PC-3 (cell line): ENCODE measurements at regions not wholly inside any gene's neighbourhood (a gene's known extent, or its start where the extent isn't known, plus 50 kb on each side); places are given as distances from the start of the nearest gene placed in this dataset.

Experiments
- EZH2 ChIP-seq: fragments of 300-600 bp; sonication (generic); IDR thresholded peaks from one replicate; pipeline ENCODE4 v1.6.1; 2017; ENCODE audit warnings: antibody characterized with exemption, mild to moderate bottlenecking, low read length; ENCODE audit not compliant: unreplicated experiment
- TF ChIP-seq, protein P1 (sequence below): fragments of 300-600 bp; sonication (generic); conservative IDR thresholded peaks from 2 replicates; pipeline ENCODE4 v1.5.1; 2017; ENCODE audit warnings: antibody characterized with exemption, low read depth, mild to moderate bottlenecking, low read length

DNA sequence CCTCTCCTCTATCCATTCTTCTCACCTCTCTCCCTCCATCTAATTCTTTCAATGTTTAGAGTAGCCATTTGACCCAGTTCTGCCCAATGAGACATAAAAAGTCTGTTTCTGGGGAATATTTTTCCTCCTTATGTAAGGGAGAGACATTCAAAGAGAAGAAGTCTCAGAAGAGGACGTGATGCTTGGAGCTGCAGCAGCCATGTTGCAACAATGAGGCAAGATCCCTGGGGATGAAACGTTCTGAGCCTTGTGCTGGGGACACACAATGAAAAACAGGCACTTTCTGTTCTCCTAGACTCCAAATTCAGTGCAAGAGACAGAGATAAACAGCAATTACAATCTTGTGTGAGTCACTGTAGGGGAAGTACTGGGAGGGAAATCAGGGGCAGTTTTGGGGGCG, 130.8 kb downstream of the FOXL1 start:
- TF ChIP-seq, protein P1, sequence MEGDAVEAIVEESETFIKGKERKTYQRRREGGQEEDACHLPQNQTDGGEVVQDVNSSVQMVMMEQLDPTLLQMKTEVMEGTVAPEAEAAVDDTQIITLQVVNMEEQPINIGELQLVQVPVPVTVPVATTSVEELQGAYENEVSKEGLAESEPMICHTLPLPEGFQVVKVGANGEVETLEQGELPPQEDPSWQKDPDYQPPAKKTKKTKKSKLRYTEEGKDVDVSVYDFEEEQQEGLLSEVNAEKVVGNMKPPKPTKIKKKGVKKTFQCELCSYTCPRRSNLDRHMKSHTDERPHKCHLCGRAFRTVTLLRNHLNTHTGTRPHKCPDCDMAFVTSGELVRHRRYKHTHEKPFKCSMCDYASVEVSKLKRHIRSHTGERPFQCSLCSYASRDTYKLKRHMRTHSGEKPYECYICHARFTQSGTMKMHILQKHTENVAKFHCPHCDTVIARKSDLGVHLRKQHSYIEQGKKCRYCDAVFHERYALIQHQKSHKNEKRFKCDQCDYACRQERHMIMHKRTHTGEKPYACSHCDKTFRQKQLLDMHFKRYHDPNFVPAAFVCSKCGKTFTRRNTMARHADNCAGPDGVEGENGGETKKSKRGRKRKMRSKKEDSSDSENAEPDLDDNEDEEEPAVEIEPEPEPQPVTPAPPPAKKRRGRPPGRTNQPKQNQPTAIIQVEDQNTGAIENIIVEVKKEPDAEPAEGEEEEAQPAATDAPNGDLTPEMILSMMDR = no peak
- no peak for TF ChIP-seq EZH2
